Upper lobe of left lung (tissue), 6 donors: ENCODE measurements at regions not wholly inside any gene's neighbourhood (a gene's known extent, or its start where the extent isn't known, plus 50 kb on each side); places are given as distances from the start of the nearest gene placed in this dataset.

Source experiments
- ATAC-seq, 2 donors: fragments of 200-7000 bp; cut with Tn5 transposase; one replicate each; pipeline ENCODE4 v1.9.1; 2022; ENCODE audit warnings: mild to moderate bottlenecking in 2 of 2, moderate library complexity in 2 of 2; ENCODE audit not compliant: low FRiP score in 2 of 2
- DNase-seq, 2 donors: peaks; one replicate each; pipeline ENCODE4 v3.0.0-alpha.2; 2019 to 2020
- H3K27ac ChIP-seq, 4 donors: fragments of 200-600 bp; sonication (generic); one replicate each; pipeline ENCODE4 v1.5.1; 2016 to 2019
- H3K27me3 ChIP-seq, 4 donors: fragments of 200-600 bp; sonication (generic); one replicate each; pipeline ENCODE4 v1.5.1; 2017 to 2019
- H3K36me3 ChIP-seq, 4 donors: fragments of 200-600 bp; sonication (generic); one replicate each; pipeline ENCODE4 v1.5.1; 2016 to 2019
- H3K4me1 ChIP-seq, 4 donors: fragments of 200-600 bp; sonication (generic); one replicate each; pipeline ENCODE4 v1.5.1; 2018 to 2019
- H3K4me3 ChIP-seq, 4 donors: fragments of 200-600 bp; sonication (generic); one replicate each; pipeline ENCODE4 v1.5.1; 2017 to 2019; ENCODE audit warnings: mild to moderate bottlenecking in 2 of 4, moderate library complexity in 1 of 4
- H3K9me3 ChIP-seq, 4 donors: fragments of 200-600 bp; sonication (generic); one replicate each; pipeline ENCODE4 v1.5.1; 2018 to 2019
- CTCF ChIP-seq, 6 experiments: fragments of 450-650 bp in 4 of 6; fragments of 200-600 bp in 2 of 6; sonication (generic) in 2 of 6; IDR thresholded peaks; one replicate each; pipeline ENCODE4 v1.5.1; 2016 to 2019; ENCODE audit warnings: antibody characterized with exemption in 6 of 6
- EP300 ChIP-seq, 4 donors: sonication (generic); formaldehyde crosslinking; IDR thresholded peaks; one replicate each; pipeline ENCODE4 v1.5.1; 2017; ENCODE audit warnings: antibody characterized with exemption in 4 of 4, control low read depth in 2 of 4
- POLR2A ChIP-seq, 4 donors: fragments of 450-650 bp; IDR thresholded peaks; one replicate each; pipeline ENCODE4 v1.5.1; 2016 to 2017; ENCODE audit warnings: antibody characterized with exemption in 4 of 4, mild to moderate bottlenecking in 2 of 4
- POLR2AphosphoS5 ChIP-seq, 2 donors: sonication (generic); formaldehyde crosslinking; IDR thresholded peaks; one replicate each; pipeline ENCODE4 v1.5.1; 2017; ENCODE audit warnings: antibody characterized with exemption in 2 of 2
- WGBS, 2 donors: methylation state at CpG; one replicate each; pipeline ENCODE4 v1.1.5; 2017 to 2018; 5-methylcytosine and 5-hydroxymethylcytosine counted together
- donor health status: DM: no; HTN: no; CAD: no; lungs with moderate emphysema.
- donor health status: DM: no; HTN: yes; CAD: no; lungs with severe emphysema.

- Histone ChIP-seq H3K9me3 (no peaks in the 10 kb centered on the region), H3K27ac (no peak overlapping the region), H3K4me1 (no peaks in the 10 kb centered on the region), H3K4me3 (no peak overlapping the region), H3K27me3 (no peaks in the 10 kb centered on the region), H3K36me3 (no peaks in the 10 kb centered on the region)
- WGBS, 2 donors: 53 to 54% methylated on average over 4 of the region's 4 CpGs
- TF ChIP-seq POLR2A (IDR thresholded peaks at IDR 0.05): no peak
- TF ChIP-seq CTCF (IDR thresholded peaks at IDR 0.05): no peak
- no peak for TF ChIP-seq POLR2AphosphoS5 (IDR thresholded peaks at IDR 0.05)
- TF ChIP-seq EP300 (IDR thresholded peaks at IDR 0.05): no peak
- DNase-seq: no peak
- ATAC-seq: no peak
Measured at GRCh38 chr10:131436458-131436857, 124.9 kb upstream of the TCERG1L start.

- ATAC-seq: no peak
- H3K4me3 ChIP-seq: no peak overlapping the region
- 82 to 90% methylated on average over 9 to 13 of the region's 13 CpGs for WGBS, 2 donors
- no peaks in the 10 kb centered on the region for H3K9me3 ChIP-seq
- no peaks in the 10 kb centered on the region for H3K36me3 ChIP-seq
- H3K27me3 ChIP-seq: no peaks in the 10 kb centered on the region
- H3K4me1 ChIP-seq: no peaks in the 10 kb centered on the region
- DNase-seq: no peak
- TF ChIP-seq POLR2A (IDR thresholded peaks at IDR 0.05): no peak
- TF ChIP-seq POLR2AphosphoS5 (IDR thresholded peaks at IDR 0.05): no peak
- TF ChIP-seq CTCF (IDR thresholded peaks at IDR 0.05): no peak
- no peak for TF ChIP-seq EP300 (IDR thresholded peaks at IDR 0.05)
- H3K27ac ChIP-seq: no peak overlapping the region
Measured at GRCh38 chr10:131437556-131438475, 126.3 kb upstream of the TCERG1L start.

GRCh38 chr10:131438665-131439064 lies 127.1 kb upstream of the TCERG1L start:
- Histone ChIP-seq H3K4me3 (no peak overlapping the region), H3K27me3 (no peaks in the 10 kb centered on the region), H3K27ac (no peak overlapping the region), H3K4me1 (no peaks in the 10 kb centered on the region), H3K36me3 (no peaks in the 10 kb centered on the region), H3K9me3 (no peaks in the 10 kb centered on the region)
- ATAC-seq: no peak
- 76 to 82% methylated on average over 4 of the region's 4 CpGs for WGBS, 2 donors
- TF ChIP-seq EP300 (IDR thresholded peaks at IDR 0.05) (no peak), CTCF (IDR thresholded peaks at IDR 0.05) (no peak), POLR2A (IDR thresholded peaks at IDR 0.05) (no peak), POLR2AphosphoS5 (IDR thresholded peaks at IDR 0.05) (no peak)
- DNase-seq: no peak

GRCh38 chr10:131439705-131440104 lies 128.2 kb upstream of the TCERG1L start:
- Histone ChIP-seq H3K9me3 (no peaks in the 10 kb centered on the region), H3K27me3 (no peaks in the 10 kb centered on the region), H3K4me3 (no peak overlapping the region), H3K27ac (no peak overlapping the region), H3K4me1 (no peaks in the 10 kb centered on the region), H3K36me3 (no peaks in the 10 kb centered on the region)
- TF ChIP-seq EP300 (IDR thresholded peaks at IDR 0.05) (no peak), POLR2A (IDR thresholded peaks at IDR 0.05) (no peak), POLR2AphosphoS5 (IDR thresholded peaks at IDR 0.05) (no peak), CTCF (IDR thresholded peaks at IDR 0.05) (no peak)
- DNase-seq (no peak), ATAC-seq (no peak)
- WGBS, 2 donors: 73 to 76% methylated on average over 6 of the region's 6 CpGs
